ENCODE measurements at regions not wholly inside any gene's neighbourhood (a gene's known extent, or its start where the extent isn't known, plus 50 kb on each side); places are given as distances from the start of the nearest gene placed in this dataset.
"Not testable (repeated sequence)": the region's sequence is repeated elsewhere in the genome, so short reads cannot be mapped to it uniquely, and the experiment has no call there.

GRCh38 chrX:145881175-145881995 lies 63.8 kb downstream of the SLITRK2 start:
- no peak for DNase-seq (ENCODE audit: low read depth, low spot score)
- no peak overlapping the region for H3K4me3 ChIP-seq (ENCODE audit: low read length)

DNA sequence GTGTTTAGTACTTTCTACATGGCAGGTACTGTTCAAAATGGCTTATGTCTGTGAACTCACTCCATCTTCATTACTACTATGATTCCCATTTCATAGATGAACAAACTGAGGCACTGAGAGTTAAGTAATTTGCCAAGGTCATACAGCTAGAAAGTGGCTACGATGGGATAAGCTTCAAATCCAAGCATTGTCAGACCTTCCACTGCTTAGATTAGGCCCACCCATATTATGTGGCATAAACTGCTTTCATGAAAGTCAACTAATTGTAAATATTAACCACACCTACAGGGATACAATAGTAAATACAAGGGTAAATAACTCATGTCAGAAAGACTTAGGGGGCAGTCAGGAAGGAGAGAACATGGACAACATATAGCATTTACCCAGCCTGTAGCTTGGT lies 68.8 kb downstream of the SLITRK2 start:
- DNase-seq (ENCODE audit: low read depth, low spot score), result no peak
- H3K4me3 ChIP-seq (ENCODE audit: low read length), result no peak overlapping the region

DNA sequence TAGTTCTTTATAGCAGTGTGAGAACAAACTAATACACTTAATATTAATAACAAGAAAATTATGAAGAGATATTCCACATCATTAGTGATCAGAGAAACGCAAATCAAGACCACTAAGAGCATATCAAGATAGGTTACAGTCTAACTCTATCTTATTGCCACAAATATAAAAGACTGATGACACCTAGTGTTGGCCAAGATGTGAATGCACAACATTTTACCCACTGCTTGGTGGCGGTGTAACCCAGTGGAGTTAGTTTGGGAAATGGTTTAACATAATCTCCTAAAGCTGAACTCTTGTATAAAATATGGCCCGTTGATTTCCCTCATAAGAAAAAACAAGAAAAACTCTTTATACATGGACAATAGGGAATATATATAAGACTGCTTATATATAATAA lies 92.4 kb downstream of the SLITRK2 start:
- DNase-seq (ENCODE audit: low read depth, low spot score), result no peak
- no peak overlapping the region for H3K4me3 ChIP-seq (ENCODE audit: low read length)

DNA sequence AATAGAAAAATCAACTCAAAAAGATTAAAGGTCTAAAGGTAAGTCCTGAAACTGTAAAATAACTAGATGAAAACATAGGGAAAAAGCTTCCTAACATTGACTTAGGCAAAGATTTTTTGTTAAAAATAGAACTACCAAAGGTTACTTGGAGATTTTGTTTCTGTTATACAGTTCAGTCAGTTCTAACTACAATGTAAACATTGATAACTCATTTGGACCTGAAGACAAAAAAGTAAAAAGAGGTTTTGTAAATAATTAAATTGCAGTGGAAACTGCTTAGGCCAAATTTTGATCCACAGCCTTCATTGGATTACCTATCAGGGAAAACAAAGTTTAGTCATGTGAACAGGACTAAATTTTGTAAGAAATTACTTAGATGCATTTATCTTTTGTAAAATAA lies 101.8 kb downstream of the SLITRK2 start:
- no peak overlapping the region for H3K4me3 ChIP-seq (ENCODE audit: low read length)
- DNase-seq (ENCODE audit: low read depth, low spot score), result no peak

DNA sequence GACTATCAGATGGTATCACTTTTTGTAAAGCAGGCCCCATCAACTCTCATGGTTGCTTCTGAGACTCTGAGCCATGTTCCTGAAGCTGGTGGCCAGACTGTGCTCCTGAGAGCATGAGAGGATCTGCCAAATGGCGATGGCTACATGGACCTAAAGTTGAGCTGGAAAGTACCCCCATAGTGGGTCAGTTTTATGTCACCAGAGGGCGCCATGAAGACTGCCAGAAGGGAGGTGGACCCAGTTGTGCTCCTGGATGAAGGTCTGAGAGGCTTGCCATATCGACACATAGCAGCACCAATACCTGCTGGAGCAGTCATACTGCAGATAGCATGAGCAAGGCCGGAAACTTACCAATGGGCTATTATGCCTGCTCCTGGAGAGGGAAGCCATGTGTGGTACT lies 105.7 kb downstream of the SLITRK2 start:
- no peak overlapping the region for H3K4me3 ChIP-seq (ENCODE audit: low read length)
- DNase-seq (ENCODE audit: low read depth, low spot score), result no peak

DNA sequence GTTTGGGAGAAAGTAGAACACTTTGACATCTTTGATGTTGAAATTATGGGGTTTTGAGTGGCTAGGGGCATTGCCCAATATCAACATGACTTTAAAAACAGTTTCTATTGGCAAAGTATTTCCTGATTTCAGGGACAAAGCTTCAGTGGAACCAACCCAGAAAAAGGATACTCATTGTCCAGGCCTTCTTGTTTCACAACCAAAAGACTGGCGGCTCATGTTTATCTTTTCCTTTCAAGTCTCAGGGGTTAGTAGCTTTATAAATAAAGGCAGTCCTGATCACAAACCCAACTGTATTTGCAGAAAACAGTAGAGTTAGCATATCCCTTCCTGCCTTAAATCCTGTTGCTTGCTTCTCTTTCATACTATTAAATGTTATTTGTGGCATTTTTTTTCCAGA lies 119.1 kb downstream of the SLITRK2 start:
- DNase-seq (ENCODE audit: low read depth, low spot score), result no peak
- H3K4me3 ChIP-seq (ENCODE audit: low read length), result no peak overlapping the region

DNA sequence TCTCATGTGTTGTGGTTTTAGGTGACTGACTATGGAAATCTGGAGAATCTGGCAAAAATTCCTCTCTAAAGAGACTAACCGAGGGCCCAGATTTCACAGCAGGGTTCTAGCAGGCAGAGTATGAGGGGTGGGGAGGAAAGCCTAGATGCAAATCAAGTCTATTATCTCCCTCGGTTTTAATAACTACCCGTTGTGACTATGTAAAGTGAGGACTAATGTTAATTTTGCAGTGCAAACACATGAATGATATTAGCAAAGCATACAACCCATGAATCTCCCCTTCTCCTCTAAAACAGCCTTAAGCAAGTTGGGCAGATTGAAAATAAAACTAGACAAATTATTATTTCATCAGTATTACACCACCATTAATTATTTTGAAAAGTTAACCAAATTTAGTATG lies 131.4 kb downstream of the SLITRK2 start:
- no peak for DNase-seq (ENCODE audit: low read depth, low spot score)
- H3K4me3 ChIP-seq (ENCODE audit: low read length), result no peak overlapping the region

- no peak overlapping the region for H3K4me3 ChIP-seq (ENCODE audit: low read length)
- DNase-seq (ENCODE audit: low read depth, low spot score), result no peak
Observed at GRCh38 chrX:145953628-145954027, 136.0 kb downstream of the SLITRK2 start.

DNA sequence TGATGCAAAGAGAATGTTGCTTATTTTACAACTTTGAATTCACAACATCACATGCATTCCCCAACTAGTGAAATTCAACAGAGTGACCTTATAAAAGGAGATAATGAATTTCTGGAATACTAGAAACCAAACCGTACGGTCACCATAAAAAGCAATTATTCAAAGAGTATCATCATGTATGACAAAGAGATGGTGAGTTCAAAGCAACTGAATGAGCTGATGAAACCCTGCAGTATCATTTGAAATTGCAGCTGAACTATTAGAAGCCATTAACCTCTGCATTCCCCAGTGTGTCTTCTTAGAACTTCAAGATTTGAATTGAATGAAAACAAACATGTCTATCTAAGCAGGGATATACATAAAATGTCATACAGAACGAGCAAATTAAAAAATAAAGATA lies 172.4 kb downstream of the SLITRK2 start:
- DNase-seq (ENCODE audit: low read depth, low spot score), result no peak

DNA sequence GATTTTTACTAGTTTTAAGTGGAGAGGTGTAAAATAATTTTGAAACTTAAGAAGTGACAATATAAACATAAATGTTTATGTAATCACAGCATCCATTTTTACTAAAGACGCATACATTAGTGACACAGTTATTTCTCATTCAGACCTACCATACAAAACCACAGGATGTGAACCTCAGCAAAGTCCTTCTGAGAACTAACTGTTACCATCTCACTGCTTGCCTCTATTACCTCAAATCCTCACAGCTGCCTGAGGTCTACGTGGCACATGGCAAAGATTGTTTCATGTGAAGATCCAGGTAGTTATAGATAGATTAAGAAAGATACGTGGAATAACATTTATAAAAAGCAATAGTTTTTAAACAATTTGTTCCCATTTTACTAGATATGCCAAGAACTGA lies 189.0 kb downstream of the SLITRK2 start:
- H3K4me3 ChIP-seq (ENCODE audit: low read length), result no peak overlapping the region
- DNase-seq (ENCODE audit: low read depth, low spot score), result no peak

More for the DNA sequence above, 172.4 kb downstream of the SLITRK2 start:
- no peak overlapping the region for H3K4me3 ChIP-seq (ENCODE audit: low read length)

- H3K4me3 ChIP-seq (ENCODE audit: low read length), result no peak overlapping the region
- no peak for DNase-seq (ENCODE audit: low read depth, low spot score)
Observed at GRCh38 chrX:146036000-146036399, 218.4 kb downstream of the SLITRK2 start.

- no peak overlapping the region for H3K4me3 ChIP-seq (ENCODE audit: low read length)
Observed at GRCh38 chrX:146041741-146042140, 224.1 kb downstream of the SLITRK2 start.

GRCh38 chrX:146046011-146046715 lies 228.5 kb downstream of the SLITRK2 start:
- H3K4me3 ChIP-seq (ENCODE audit: low read length); DNase-seq (ENCODE audit: low read depth, low spot score): not testable (repeated sequence)

More at GRCh38 chrX:146041741-146042140, 224.1 kb downstream of the SLITRK2 start:
- DNase-seq (ENCODE audit: low read depth, low spot score), result no peak

DNA sequence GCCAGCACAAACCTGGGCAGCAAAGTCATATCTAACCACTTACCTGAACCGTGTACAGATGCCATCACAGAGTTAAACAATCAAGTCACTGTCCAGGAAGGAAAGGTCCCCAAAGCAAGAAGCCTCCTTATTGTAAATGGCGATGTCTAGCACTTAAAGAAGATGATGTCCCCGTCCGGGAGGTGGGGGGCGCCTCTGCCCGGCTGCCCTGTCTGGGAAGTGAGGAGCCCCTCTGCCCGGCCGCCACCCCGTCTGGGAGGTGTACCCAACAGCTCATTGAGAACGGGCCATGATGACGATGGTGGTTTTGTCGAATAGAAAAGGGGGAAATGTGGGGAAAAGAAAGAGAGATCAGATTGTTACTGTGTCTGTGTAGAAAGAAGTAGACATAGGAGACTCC lies 231.9 kb downstream of the SLITRK2 start:
- not testable (repeated sequence) for H3K4me3 ChIP-seq (ENCODE audit: low read length); DNase-seq (ENCODE audit: low read depth, low spot score)

GRCh38 chrX:146054311-146054710 lies 236.7 kb downstream of the SLITRK2 start:
- no peak overlapping the region for H3K4me3 ChIP-seq (ENCODE audit: low read length)
- DNase-seq (ENCODE audit: low read depth, low spot score), result no peak

GRCh38 chrX:146055733-146056132 lies 238.1 kb downstream of the SLITRK2 start:
- DNase-seq (ENCODE audit: low read depth, low spot score), result no peak
- no peak overlapping the region for H3K4me3 ChIP-seq (ENCODE audit: low read length)

- DNase-seq (ENCODE audit: low read depth, low spot score), result no peak
Observed at GRCh38 chrX:146056511-146057081, 239.0 kb downstream of the SLITRK2 start.

GRCh38 chrX:146064156-146064555 lies 246.5 kb downstream of the SLITRK2 start:
- DNase-seq (ENCODE audit: low read depth, low spot score), result no peak
- no peak overlapping the region for H3K4me3 ChIP-seq (ENCODE audit: low read length)

More at GRCh38 chrX:146056511-146057081, 239.0 kb downstream of the SLITRK2 start:
- H3K4me3 ChIP-seq (ENCODE audit: low read length), result no peak overlapping the region

DNA sequence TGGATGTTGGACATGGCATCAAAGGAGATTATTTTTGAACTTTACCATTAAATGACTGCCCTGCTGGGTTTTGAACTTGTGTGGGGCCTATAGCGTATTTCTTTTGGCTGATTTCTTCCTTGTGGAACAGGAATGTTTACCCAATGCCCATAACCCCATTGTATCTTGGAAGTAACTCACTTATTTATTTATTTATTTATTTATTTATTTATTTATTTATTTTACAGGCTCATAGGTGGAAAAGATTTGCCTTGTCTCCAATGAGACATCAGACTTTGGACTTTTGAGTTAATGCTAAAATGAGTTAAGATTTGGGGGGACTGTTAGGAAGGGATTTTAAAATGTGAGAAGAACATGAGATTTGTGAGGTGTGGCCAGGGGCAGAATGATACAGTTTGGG lies 273.1 kb downstream of the SLITRK2 start:
- no peak for DNase-seq (ENCODE audit: low read depth, low spot score)
- H3K4me3 ChIP-seq (ENCODE audit: low read length), result no peak overlapping the region

DNA sequence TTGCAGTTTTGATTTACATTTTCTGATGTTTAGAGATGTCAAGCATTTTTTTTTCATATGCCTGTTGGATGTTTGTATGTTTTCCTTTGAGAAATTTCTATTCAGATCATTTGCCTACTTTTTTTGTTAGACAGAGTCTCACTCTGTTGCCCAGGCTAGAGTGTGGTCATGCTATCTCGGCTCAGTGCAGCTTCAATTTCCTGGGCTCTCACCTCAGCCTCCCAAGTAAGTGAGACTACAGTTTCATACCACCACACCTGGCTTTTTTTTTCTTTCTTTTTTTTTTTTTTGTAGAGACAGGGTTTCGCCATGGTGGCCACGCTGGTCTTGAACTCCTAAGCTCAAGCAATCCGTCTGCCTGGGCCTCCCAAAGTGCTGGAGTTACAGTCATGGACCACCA lies 291.7 kb downstream of the SLITRK2 start:
- DNase-seq (ENCODE audit: low read depth, low spot score), result no peak
- H3K4me3 ChIP-seq (ENCODE audit: low read length), result no peak overlapping the region
